HUES6 (cell line): ENCODE measurements at regions not wholly inside any gene's neighbourhood (a gene's known extent, or its start where the extent isn't known, plus 50 kb on each side); places are given as distances from the start of the nearest gene placed in this dataset.

ENCODE experiments used
- H3K27ac ChIP-seq: 2 replicates; pipeline ENCODE4 v1.7.0; 2013; ENCODE audit warnings: low read depth, mild to moderate bottlenecking, low read length, inconsistent platforms
- H3K27me3 ChIP-seq: 2 replicates; pipeline ENCODE4 v1.6.1; 2013; ENCODE audit warnings: low read length; ENCODE audit not compliant: control insufficient read depth, insufficient read depth
- H3K36me3 ChIP-seq: 2 replicates; pipeline ENCODE4 v1.6.1; 2013; ENCODE audit warnings: low read length; ENCODE audit not compliant: control insufficient read depth, insufficient read depth
- H3K4me1 ChIP-seq: 2 replicates; pipeline ENCODE4 v1.6.1; 2013; ENCODE audit warnings: low read length; ENCODE audit not compliant: control insufficient read depth, insufficient read depth
- H3K4me3 ChIP-seq: 2 replicates; pipeline ENCODE4 v1.5.1; 2013; ENCODE audit warnings: low read depth, low read length
- H3K9ac ChIP-seq: one replicate; pipeline ENCODE4 v1.6.1; 2013; ENCODE audit warnings: mild to moderate bottlenecking, low read length
- H3K9me3 ChIP-seq: 2 replicates; pipeline ENCODE4 v1.6.1; 2013; ENCODE audit warnings: low read depth, low read length; ENCODE audit not compliant: control insufficient read depth, insufficient read depth

DNA sequence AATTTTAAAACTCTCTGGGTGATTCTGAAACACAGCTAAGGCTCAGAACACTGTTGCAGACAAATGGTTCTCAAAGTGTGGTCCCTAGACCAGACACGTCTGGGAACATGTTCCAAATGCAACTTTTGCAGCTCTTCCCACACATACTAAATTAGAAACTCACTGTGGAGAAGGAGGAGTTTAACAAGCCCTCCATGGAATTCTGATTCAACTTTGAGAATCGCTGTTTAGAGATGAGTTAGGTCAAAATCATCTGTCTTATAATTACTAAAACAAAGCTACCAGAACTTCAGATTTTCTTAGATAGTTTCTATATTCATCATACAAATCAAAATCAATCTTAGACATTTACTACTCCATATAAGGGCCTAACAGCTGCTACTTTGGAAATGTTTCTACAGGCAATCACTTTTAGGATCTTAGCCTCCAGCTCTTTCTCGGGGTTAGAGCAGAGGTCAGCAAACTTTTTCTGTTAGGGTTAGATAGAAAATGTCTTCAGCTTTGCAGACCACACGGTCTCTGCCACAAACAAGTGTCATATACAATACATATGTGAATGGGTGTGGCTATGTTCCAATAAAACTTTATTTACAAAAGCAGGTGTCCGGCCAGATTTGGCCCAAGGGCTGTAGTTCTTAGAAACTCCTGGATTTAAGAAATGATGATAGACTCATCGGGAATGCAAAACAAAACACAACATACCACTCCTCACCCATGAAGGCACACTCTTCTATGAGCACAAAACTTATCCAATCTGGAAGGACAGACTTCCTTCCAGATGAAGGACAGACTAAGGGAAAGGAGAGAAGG lies 50.0 kb upstream of the ARHGAP18 start:
- H3K27ac ChIP-seq: no peak overlapping the region

More for the DNA sequence above, 50.0 kb upstream of the ARHGAP18 start:
- Histone ChIP-seq H3K4me1 (no peaks in the 10 kb centered on the region), H3K9ac (no peak overlapping the region), H3K9me3 (no peaks in the 10 kb centered on the region), H3K36me3 (no peaks in the 10 kb centered on the region), H3K4me3 (no peak overlapping the region), H3K27me3 (no peaks in the 10 kb centered on the region)
